GM19328 (cell line): ENCODE measurements at regions not wholly inside any gene's neighbourhood (a gene's known extent, or its start where the extent isn't known, plus 50 kb on each side); places are given as distances from the start of the nearest gene placed in this dataset.

Source experiments
- ATAC-seq: cut with Tn5 transposase; IDR thresholded peaks from one replicate; pipeline ENCODE4 v1.9.1; 2021; ENCODE audit warnings: mild to moderate bottlenecking, moderate library complexity; ENCODE audit not compliant: unreplicated experiment

DNA sequence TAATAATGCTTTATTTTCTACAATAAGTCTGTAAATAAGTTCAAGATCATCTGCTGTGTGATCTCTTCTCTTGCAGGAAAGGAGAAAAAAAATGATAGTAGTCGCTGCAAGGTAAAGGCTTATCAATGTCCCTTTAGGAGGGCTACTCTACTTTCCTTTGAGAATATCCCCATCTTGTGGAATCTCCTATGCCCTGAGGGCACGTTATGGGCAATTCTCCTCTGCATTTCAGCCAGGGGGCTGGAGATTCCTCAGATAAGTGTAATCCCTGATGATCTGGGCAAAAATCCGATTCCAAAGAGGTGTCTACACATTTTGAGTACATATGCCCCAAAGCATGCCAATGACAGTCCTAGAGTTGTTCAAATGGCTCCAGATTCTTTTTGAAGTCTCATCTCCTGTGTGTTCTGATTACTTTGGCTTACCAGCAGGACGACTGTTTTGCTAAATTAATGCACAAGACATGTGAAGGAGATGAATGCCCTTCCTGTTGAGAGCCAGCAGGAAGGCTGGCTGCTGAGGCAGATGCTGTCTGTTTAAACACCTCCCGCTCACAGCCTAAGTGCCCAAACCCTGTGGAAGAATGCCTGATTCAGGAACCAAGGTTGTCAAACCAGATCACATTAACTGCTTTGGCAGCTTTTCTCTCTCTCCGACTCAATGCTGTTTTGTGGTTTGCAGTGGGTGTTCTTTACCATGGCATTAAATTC lies 171.2 kb upstream of the COL1A2 start:
- ATAC-seq = no peak

DNA sequence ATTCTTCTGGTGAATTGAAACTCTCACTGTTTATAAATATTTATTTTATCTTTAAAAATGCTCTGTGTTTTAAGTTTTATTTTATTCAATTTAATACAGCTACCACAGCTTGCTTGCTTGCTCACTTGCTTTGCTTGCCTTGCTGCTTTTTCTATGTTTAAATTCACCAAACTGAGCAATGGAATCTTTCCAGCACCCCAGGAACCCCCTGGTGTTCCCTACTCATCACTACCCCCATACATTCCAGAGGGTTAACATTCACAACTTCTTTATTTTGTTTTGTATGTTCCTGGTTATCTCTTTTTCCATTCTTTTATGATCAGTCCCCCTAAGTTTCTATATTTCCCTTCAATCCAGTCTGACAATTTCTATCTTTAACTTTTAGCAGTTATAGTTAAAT lies 166.5 kb upstream of the COL1A2 start:
- no peak for ATAC-seq

DNA sequence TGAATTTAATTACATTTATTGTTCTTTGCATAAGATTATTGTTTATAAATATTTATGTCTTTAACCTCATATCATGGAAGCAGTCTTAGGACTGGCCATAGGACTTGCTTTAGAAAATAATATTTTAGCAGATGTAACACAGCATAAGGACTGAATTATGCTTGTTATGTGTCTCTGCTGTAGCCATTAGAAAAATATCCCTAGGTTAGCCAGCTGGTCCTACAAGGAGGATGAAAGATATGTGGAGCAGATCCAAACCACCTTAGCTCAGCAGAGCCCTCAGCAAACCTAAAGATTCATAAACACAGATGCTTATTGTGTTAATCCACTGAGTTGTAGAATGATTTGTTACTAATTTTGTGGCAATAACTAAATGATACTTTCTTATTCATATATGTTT lies 166.0 kb upstream of the COL1A2 start:
- ATAC-seq = no peak

DNA sequence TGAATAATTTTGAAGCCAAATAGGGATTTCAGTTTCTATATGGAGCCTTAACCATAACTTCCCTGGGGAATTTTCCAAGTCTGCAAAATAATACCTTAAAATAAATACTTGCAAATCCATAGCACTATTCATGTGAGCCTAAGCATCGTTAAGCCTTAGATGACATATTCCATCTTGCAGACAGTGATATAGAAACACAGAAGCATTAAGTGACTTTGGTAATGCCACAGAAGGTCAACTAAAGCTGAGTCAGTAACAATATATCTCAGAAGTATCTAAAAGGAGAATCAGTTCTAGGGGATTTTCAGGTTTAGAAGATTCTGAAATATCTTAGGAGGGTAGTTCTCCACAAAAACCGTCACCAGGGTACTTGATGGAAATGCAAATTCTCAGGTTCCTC lies 163.4 kb upstream of the COL1A2 start:
- ATAC-seq = no peak

DNA sequence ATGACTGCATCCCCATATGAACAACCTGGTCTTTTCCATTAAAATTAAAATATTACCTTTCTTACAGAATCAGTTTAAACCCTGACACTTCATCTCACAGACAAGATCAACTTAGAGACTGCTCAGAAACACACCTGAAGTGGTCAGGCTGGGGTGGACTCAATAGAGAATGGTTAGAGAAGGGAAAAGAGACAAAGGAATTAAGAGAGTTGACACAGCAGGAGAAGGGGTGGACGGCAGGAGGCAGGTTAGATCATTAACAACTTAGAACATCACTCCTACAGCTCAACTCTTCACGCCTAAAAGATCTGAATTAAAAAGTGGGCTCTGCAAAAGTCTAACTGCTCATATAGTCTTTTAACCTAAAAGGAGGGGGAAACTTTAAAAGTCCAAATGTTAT lies 157.7 kb upstream of the COL1A2 start:
- no peak for ATAC-seq

DNA sequence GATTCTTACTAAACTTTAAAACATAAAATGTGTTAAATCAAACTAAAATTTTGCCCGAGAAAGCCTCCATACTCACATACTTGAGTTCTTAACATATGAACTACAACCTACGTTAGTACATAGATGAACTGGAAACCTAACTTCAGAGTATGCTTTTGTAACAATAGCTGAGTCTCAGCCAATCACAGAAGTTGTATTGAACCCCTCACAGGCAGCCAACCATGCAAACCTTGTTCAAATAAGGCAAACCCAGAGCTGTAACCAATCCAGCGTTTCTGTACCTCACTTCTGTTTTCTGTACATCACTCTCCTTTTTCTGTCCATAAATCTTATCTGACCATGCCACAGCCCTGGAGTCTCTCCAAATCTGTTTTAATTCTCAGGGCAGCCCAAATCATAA lies 157.3 kb upstream of the COL1A2 start:
- no peak for ATAC-seq

DNA sequence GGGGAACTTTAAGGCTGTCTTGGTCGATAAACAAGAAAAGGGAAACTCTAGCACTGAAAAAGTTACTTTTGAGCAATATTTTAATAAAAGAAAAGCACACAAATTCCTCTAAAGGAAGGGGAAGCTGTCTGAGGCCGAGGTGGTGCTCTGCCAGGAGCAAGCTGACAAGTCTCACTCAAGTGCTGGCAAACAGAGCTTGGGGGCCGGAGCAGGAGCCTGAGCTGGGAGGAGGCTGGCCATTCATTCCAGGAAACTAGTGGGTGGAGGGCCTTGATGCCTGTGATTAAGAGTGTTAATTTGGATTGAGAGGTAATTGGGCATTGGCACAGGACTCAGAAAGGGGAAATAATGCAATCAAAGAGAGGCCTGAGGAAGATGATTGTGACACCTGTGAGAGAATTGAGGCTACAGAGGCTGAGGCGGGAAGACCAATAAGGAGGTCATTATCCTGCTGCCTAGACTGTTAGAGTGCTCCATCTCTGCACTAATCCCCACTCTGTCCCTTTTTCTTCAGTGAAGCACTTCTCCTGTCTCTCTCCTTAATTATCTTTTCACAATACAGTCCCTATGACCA lies 154.9 kb upstream of the COL1A2 start:
- ATAC-seq = no peak

DNA sequence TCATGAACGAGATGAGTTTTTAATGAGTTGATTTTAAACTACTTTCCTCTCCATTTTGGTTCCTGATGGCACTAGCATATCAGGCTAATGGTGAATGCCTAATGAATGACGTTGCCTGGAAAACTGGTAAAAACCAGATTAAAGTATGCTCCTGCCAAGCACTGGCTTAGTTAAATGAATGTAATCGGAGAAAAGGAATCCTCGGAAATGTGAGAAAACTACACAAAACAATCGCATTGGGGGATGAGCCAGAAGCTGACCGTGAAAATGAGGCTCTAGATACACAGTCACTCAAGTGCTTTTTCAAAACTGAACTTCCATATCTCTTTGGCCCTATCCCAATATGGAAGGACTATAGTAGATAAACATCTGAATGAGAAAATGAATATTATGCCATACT lies 153.8 kb upstream of the COL1A2 start:
- no peak for ATAC-seq

DNA sequence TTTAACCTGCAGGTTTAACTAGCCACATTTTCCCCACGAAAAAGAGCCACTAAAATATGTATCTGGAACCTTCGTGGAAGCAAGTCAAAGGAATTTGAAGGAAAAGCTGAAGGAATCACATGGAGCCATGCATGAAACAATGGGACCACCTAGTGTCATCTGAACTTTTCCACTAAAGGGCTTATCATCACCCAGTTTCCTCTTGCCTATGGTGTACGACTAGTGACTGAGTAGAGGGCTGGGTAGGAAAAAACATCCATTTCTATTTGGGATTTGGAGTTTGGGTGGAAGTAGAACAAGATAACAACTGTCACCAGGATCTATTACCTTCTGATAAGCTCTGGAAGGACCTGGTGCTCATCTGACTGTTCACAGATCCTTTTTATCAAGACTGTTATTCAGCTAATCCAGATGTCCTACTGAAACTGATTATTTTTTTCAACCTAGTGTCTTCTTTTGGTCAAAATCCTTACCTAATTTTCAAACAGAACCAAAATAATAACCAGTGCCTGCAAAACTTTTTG lies 153.2 kb upstream of the COL1A2 start:
- ATAC-seq = no peak

DNA sequence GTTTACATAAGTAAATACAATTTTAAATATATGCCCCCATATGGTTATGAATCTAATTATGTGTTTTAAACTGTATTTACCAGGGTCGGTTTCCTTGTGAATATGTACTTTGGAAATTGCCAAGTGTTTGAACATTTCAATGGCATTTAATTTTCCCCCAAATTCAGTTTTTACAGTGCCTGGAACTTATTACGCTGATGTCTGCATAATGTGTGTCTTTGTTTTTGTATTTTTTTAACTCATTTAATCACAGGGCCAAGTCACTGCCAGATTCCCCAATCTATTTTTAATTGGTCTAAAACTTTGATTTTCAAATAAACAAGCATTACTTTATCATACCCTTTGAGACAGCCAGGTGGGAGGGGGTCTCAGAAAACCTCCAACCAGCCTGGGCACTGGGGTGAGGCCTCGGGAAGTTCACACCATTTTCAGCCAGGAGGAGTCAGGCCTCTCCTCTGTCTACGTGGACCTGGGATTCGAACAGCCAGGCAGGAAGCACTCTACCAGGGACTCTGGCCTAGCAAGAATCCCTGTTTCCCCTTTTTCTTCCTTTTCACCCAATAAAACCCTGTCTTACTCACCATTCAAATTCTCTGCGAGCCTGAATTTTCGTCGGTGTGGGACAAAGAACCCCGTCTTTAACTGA lies 151.5 kb upstream of the COL1A2 start:
- no peak for ATAC-seq

DNA sequence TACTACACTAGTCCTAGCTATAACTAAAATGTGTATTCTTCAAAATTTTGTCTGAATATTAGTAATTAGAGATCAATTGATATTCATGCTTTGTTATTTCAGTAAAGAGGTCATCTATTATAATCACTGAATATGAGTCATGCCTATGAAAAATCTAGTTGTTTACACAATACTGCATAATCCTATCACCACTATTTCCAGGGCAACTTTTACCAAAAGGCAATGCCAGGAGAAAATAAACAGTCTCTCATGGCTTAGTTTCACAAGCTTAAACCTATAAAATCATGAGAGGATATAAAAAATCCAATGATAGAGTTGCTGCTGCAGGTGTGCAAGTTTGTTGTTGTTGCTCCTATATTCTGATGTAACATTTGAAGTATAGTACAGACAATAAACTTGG lies 149.9 kb upstream of the COL1A2 start:
- ATAC-seq = no peak

DNA sequence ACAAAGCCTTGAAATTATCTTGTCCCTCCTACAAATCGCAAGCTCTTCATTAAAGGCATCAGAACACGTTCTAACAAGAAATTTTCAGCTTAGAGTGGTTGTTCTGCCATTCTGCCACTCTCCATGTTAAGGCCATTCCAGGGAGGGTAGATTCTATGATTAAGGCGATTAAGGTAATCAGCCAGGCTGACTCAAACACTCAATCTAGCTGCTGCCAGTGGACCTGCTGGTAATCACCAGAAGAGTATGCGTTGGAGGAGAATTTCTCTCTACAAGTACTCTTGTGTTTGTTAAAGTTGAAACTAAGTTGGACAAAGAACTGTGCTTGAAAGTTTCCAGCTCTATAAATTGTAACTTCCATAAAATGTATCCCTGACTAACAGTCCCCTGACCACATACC lies 149.2 kb upstream of the COL1A2 start:
- no peak for ATAC-seq

DNA sequence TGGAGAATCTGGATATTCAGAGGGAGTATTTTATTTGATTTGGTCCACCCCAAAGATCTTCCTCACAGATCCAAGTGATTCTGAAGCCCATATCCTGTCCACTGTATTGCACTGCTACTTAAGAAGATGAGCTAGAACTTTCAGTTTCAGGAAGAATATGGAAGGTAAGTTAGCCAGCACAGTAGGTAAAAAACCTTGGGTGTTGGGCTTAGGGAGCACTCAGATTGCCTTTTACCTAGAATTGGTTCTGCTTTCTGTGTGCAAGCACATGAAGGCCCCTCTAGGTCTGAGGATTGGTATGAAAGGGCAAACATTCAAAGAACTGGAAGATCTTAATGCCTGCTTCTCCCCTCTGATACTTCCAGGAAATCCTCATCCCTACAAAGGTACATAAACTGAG lies 146.7 kb upstream of the COL1A2 start:
- no peak for ATAC-seq

DNA sequence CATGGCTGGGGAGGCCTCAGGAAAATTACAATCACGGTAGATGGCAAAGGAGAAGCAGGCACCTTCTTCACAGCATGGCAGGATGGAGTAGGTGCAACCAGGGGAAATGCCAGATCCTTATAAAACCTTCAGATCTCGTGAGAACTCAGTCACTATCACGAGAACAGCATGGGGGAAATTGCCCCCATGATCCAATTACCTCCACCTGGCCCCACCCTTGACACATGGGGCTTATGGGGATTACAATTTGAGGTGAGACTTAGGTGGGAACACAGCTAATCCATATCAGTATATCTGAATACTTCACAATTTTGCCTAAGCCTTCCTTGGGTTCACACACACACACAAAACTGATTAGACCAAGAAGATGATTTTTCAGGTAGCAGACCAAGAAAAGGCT lies 145.1 kb upstream of the COL1A2 start:
- no peak for ATAC-seq

DNA sequence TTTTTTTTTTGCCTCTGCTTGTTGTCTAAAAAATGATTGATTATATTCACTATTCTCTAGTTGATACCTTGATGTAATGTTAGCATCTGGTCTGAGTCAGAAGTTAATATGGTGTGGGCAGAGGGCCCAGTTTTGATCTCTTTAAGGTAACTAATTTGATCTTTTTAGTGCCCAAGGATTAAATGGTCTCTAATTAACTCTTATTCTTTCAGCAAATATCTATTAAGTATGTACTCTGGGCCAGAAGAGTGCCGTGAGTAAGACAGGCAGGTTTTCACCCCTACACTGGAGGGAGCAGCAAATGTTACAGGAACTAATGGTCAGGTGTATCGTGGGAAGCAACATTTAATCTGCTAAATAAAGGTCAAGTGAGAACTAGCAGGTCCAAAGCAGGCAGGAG lies 144.6 kb upstream of the COL1A2 start:
- no peak for ATAC-seq

DNA sequence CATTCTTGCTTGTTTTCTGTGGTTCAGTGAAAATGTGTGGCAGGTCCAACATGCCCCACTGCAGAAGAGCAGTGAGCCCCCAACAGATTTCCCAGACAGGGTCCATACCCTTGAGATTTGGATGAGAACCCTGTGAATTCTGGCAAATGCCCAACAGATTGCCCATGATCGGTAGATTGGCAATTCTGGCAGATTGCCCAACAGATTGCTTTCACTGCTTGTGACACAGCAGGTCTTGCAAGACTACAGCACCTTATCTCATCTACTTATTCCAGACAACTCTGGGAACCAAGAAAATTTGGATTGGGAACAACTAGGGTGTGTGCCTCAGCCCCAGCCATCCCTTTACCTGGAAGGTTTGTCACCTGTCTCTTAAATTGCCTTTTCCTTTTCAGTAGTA lies 143.7 kb upstream of the COL1A2 start:
- ATAC-seq = no peak

DNA sequence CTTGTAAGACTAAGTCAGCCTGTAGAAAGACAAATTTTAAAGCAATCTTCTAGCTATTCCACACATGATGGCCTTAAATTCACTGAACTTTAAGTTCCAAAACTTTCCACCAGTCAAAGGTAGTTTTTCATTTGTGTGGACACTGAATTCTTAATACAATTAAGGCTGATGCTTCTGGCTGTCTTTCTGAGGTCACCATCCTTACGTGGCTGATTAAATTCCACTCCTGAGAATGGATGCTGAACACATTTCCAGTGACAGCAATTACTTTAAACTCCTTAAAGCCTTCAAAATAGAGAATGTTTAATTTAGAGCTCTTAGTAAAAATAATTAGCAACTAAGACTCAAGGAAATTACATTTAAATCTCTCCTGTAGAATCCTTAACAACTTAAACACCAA lies 142.6 kb upstream of the COL1A2 start:
- ATAC-seq = no peak

DNA sequence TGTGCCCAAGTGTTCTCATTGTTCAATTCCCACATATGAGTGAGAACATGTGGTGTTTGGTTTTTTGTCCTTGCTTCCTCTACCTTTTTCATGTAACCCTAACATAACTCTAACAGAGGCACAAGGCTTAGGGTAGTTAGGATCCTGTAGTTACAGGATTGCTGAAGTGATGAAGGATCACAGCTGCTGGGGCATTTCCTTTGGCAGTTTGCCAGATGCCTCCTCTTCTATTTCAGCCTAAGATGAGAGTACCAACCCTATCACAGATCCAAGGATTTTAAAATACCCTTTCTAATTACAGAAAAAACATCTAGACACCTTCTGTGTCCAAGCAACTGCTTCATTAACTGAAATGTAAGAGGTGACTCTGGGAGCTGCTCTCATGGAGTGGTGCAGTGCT lies 141.7 kb upstream of the COL1A2 start:
- ATAC-seq = no peak

DNA sequence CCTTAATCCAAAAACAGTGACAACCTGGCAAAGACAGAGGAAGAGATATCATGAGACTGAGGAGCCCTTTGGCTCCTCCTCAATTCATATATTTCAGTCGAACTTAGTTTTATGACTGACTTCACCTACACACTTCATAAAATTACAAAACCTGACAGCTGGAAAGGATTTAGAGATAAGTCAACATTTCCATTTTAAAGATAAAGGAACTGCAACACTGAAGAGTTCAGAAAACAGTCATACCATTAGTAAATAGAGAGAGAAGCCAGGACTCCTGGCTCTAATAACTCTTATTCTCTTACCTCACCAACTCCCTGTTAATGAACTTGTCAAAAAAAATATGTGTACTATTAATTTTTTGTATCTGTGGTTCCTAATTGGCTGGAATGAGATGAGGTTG lies 141.0 kb upstream of the COL1A2 start:
- ATAC-seq = no peak

DNA sequence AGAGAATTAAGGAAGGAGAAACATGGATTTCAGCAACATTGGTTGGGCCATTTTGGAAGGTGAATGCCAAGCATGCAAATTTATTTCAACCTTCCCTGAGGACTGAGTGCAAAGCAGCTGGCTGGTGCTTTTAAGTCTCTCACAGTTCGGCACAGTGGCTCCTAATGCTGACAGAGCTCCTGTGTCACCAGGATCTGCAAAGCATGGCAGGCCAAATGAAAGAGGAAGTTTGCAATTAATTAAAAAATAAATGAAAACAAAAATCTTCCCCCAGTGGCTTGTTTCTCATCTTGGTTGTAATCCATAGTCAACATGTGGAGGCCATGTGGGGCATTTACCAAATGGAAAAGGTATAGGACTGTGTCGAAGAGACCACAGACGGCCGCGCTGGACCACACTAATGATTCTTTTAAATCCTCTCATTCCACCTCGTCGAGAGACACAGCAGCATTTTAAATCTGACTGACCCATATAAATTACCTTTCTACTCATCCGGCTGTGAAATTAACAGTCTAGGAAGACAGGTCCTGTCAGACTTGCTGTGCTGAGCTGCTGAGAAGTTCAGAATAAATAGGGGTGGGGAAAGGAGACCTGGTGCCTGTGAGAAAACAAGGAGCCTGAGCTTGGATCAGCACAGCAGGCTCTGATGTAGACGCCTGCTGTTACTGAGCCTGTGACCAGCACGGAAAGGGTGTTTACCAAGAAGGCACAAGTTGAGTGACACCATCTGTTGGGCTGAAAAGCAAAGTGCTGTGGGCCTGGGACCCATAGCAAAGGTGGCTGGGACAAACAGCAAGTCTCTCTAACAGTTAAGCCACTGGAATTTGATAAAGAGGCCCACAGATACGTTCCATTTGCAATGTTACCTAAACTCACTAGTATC lies 136.0 kb upstream of the COL1A2 start:
- no peak for ATAC-seq

DNA sequence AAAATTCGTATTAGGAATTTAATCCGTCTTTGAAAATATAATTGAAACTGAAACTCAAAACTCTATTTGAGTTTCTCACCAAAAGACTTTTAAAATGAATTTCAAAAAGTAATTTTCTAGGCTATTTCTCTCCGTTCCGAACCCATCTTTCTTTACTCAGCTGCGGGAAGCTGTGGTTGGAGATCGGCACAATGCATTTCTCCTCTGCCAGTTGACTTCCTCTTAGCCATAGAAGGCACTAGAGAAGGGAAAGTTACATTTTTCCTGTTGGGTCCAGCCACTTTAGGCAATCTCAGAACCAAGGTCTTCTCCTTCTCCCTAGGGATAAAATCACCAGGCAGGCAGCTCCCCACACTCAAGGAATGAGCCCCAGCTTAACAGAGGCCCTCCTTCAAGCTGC lies 133.6 kb upstream of the COL1A2 start:
- ATAC-seq = no peak
